WTC11 (cell line): ENCODE measurements at regions not wholly inside any gene's neighbourhood (a gene's known extent, or its start where the extent isn't known, plus 50 kb on each side); places are given as distances from the start of the nearest gene placed in this dataset.

Source experiments
- ATAC-seq: fragments of 200-7000 bp; cut with Tn5 transposase; 2 replicates; pipeline ENCODE4 v1.10.0; 2021; ENCODE audit warnings: mild to moderate bottlenecking, moderate library complexity
- CTCF ChIA-PET: fragments of 300-600 bp; sonication (Branson Sonifier 250); formaldehyde crosslinking; loops from one replicate; lab custom pipeline; 2021; ENCODE audit warnings: antibody characterized with exemption; lab: Charles Lee
- POLR2A ChIA-PET: fragments of 350-600 bp; sonication (Branson Sonifier 250); formaldehyde crosslinking; loops from one replicate; lab custom pipeline; 2021; ENCODE audit warnings: antibody characterized with exemption; lab: Charles Lee
- DNase-seq: peaks from one replicate; pipeline ENCODE4 v3.0.0; 2021; ENCODE audit warnings: low spot score
- H3K27ac Mint-ChIP-seq: 2 replicates; pipeline ENCODE4 v1.8.0; 2021; ENCODE audit warnings: mixed read lengths
- H3K27me3 Mint-ChIP-seq: 2 replicates; pipeline ENCODE4 v1.8.0; 2021; ENCODE audit warnings: low read depth, mild to moderate bottlenecking, moderate library complexity, mixed read lengths
- H3K36me3 Mint-ChIP-seq: 2 replicates; pipeline ENCODE4 v1.8.0; 2021; ENCODE audit warnings: mixed read lengths
- H3K4me1 Mint-ChIP-seq: 2 replicates; pipeline ENCODE4 v1.8.0; 2022; ENCODE audit warnings: mixed read lengths
- H3K4me3 Mint-ChIP-seq: 2 replicates; pipeline ENCODE4 v1.8.0; 2021; ENCODE audit warnings: mild to moderate bottlenecking, moderate library complexity, mixed read lengths
- H3K9me3 Mint-ChIP-seq: 2 replicates; pipeline ENCODE4 v1.8.0; 2021; ENCODE audit warnings: mixed read lengths
- ATF1 ChIP-seq: sonication (generic); formaldehyde crosslinking; IDR thresholded peaks from 2 replicates; pipeline ENCODE4 v1.8.1; 2023; ENCODE audit warnings: mild to moderate bottlenecking, moderate library complexity, missing genetic modification reagents
- CREB1 ChIP-seq: sonication (generic); formaldehyde crosslinking; IDR thresholded peaks from 2 replicates; pipeline ENCODE4 v1.8.0; 2023; ENCODE audit warnings: mild to moderate bottlenecking, missing genetic modification reagents
- ETV6 ChIP-seq: sonication (generic); formaldehyde crosslinking; IDR thresholded peaks from 2 replicates; pipeline ENCODE4 v1.8.1; 2022; ENCODE audit warnings: mild to moderate bottlenecking, missing genetic modification reagents
- GABPB1 ChIP-seq: sonication (generic); formaldehyde crosslinking; IDR thresholded peaks from 2 replicates; pipeline ENCODE4 v1.8.1; 2023; ENCODE audit warnings: mild to moderate bottlenecking, missing genetic modification reagents
- GRHL2 ChIP-seq: fragments of 250-450 bp; sonication (Bioruptor Pico); IDR thresholded peaks from 2 replicates; pipeline ENCODE4 v1.8.0; 2022; ENCODE audit warnings: mild to moderate bottlenecking, moderate library complexity; ENCODE audit not compliant: insufficient replicate concordance, severe bottlenecking
- IRF2 ChIP-seq: sonication (generic); formaldehyde crosslinking; IDR thresholded peaks from 2 replicates; pipeline ENCODE4 v1.8.0; 2022; ENCODE audit warnings: low read depth, missing genetic modification reagents, borderline replicate concordance
- JAZF1 ChIP-seq: fragments of 250-450 bp; sonication (Bioruptor Pico); IDR thresholded peaks from 2 replicates; pipeline ENCODE4 v1.9.0; 2021; ENCODE audit warnings: moderate library complexity, mild to moderate bottlenecking, inconsistent platforms
- KAT7 ChIP-seq: sonication (generic); formaldehyde crosslinking; IDR thresholded peaks from 2 replicates; pipeline ENCODE4 v1.8.1; 2023; ENCODE audit warnings: missing genetic modification reagents, mild to moderate bottlenecking, borderline replicate concordance
- MLX ChIP-seq: sonication (generic); formaldehyde crosslinking; IDR thresholded peaks from 2 replicates; pipeline ENCODE4 v1.8.1; 2023; ENCODE audit warnings: mild to moderate bottlenecking, missing genetic modification reagents, moderate library complexity
- MYBL2 ChIP-seq: sonication (generic); formaldehyde crosslinking; IDR thresholded peaks from 2 replicates; pipeline ENCODE4 v1.8.1; 2023; ENCODE audit warnings: mild to moderate bottlenecking, moderate library complexity, missing genetic modification reagents
- NR1H2 ChIP-seq: sonication (generic); formaldehyde crosslinking; IDR thresholded peaks from 2 replicates; pipeline ENCODE4 v1.9.0; 2021; ENCODE audit warnings: mild to moderate bottlenecking, moderate library complexity, missing genetic modification reagents
- NR2C2 ChIP-seq: sonication (generic); formaldehyde crosslinking; IDR thresholded peaks from 2 replicates; pipeline ENCODE4 v1.8.0; 2022; ENCODE audit warnings: mild to moderate bottlenecking, missing genetic modification reagents
- RORB ChIP-seq: fragments of 250-450 bp; sonication (Bioruptor Pico); IDR thresholded peaks from 2 replicates; pipeline ENCODE4 v1.9.0; 2021; ENCODE audit warnings: mild to moderate bottlenecking
- ZNF121 ChIP-seq: sonication (generic); formaldehyde crosslinking; IDR thresholded peaks from 2 replicates; pipeline ENCODE4 v1.8.0; 2023; ENCODE audit warnings: missing genetic modification reagents
- ZNF317 ChIP-seq: sonication (generic); formaldehyde crosslinking; IDR thresholded peaks from 2 replicates; pipeline ENCODE4 v1.8.1; 2023; ENCODE audit warnings: low read depth, mild to moderate bottlenecking, moderate library complexity, missing genetic modification reagents, borderline replicate concordance
- ZNF396 ChIP-seq: fragments of 250-450 bp; sonication (Bioruptor Pico); IDR thresholded peaks from 2 replicates; pipeline ENCODE4 v1.8.0; 2021; ENCODE audit warnings: mild to moderate bottlenecking, moderate library complexity, borderline replicate concordance
- ZNF423 ChIP-seq: fragments of 250-450 bp; sonication (Bioruptor Pico); IDR thresholded peaks from 2 replicates; pipeline ENCODE4 v2.1.2; 2022; ENCODE audit warnings: mild to moderate bottlenecking, moderate library complexity
- ZNF425 ChIP-seq: fragments of 250-450 bp; sonication (Bioruptor Pico); conservative IDR thresholded peaks from 2 replicates; pipeline ENCODE4 v1.9.0; 2021; ENCODE audit warnings: mild to moderate bottlenecking
- ZNF671 ChIP-seq: fragments of 250-450 bp; sonication (Bioruptor Pico); IDR thresholded peaks from 2 replicates; pipeline ENCODE4 v1.8.0; 2021; ENCODE audit warnings: mild to moderate bottlenecking
- TF ChIP-seq, protein P1 (sequence below): fragments of 250-450 bp; sonication (Bioruptor Pico); IDR thresholded peaks from 2 replicates; pipeline ENCODE4 v1.8.0; 2021; ENCODE audit warnings: mild to moderate bottlenecking
- TF ChIP-seq, protein P2 (sequence below): fragments of 250-450 bp; sonication (Bioruptor Pico); IDR thresholded peaks from 2 replicates; pipeline ENCODE4 v1.9.0; 2021; ENCODE audit warnings: mild to moderate bottlenecking
- TF ChIP-seq, protein P3 (sequence below): sonication (generic); formaldehyde crosslinking; IDR thresholded peaks from 2 replicates; pipeline ENCODE4 v1.8.1; 2022; ENCODE audit warnings: mild to moderate bottlenecking, missing genetic modification reagents, moderate library complexity, borderline replicate concordance
- TF ChIP-seq, protein P4 (sequence below): sonication (generic); formaldehyde crosslinking; IDR thresholded peaks from 2 replicates; pipeline ENCODE4 v1.8.1; 2022; ENCODE audit warnings: low read depth, mild to moderate bottlenecking, moderate library complexity, missing genetic modification reagents, borderline replicate concordance

- Mint-ChIP-seq H3K4me1 (peaks cover 6% of the 10 kb centered on the region), H3K9me3 (peaks cover 27% of the 10 kb centered on the region)
- POLR2A ChIA-PET, result no interaction called here
These were observed 125.6 kb upstream of the SPRY4 start for GRCh38 chr5:142450419-142450818.

DNA sequence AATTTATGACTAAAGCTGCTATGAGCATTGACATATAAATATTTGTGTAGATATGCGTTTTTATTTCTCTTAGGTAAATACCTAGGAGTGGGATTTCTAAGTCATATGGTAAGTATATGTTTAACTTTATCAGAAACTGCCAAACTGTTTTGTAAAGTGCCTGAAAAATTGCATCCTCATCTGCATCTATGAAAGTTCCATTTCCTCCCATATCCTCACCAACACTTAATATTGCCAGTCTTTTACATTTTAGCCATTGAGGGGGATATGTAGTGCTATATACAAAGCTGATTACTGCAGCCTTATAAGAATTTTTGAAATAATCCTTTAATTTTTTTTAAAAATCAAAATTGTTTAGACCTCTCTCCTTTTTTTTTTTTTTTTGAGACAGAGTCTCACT, 123.1 kb upstream of the SPRY4 start:
- ATAC-seq (no peak), DNase-seq (no peak)
- peaks cover 6% of the 10 kb centered on the region for H3K4me1 Mint-ChIP-seq
- ChIA-PET POLR2A (interaction anchor here (0.7 kb wide), 1 partner anchor 26 kb away, joined by 3 read pairs; no protein-coding TSS in a partner anchor), CTCF (no interaction called here)
- H3K36me3 Mint-ChIP-seq, result peaks cover 17% of the 10 kb centered on the region
- no peaks in the 10 kb centered on the region for H3K27me3 Mint-ChIP-seq
- peaks cover 27% of the 10 kb centered on the region for H3K9me3 Mint-ChIP-seq
- no peak for TF ChIP-seq ZNF671 (CRISPR knock-in tag)
- TF ChIP-seq, protein P1, sequence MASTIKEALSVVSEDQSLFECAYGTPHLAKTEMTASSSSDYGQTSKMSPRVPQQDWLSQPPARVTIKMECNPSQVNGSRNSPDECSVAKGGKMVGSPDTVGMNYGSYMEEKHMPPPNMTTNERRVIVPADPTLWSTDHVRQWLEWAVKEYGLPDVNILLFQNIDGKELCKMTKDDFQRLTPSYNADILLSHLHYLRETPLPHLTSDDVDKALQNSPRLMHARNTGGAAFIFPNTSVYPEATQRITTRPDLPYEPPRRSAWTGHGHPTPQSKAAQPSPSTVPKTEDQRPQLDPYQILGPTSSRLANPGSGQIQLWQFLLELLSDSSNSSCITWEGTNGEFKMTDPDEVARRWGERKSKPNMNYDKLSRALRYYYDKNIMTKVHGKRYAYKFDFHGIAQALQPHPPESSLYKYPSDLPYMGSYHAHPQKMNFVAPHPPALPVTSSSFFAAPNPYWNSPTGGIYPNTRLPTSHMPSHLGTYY (CRISPR knock-in tag), result no peak
- TF ChIP-seq NR1H2 (CRISPR knock-in tag), result no peak
- no peak for TF ChIP-seq CREB1 (CRISPR knock-in tag)
- TF ChIP-seq, protein P2, sequence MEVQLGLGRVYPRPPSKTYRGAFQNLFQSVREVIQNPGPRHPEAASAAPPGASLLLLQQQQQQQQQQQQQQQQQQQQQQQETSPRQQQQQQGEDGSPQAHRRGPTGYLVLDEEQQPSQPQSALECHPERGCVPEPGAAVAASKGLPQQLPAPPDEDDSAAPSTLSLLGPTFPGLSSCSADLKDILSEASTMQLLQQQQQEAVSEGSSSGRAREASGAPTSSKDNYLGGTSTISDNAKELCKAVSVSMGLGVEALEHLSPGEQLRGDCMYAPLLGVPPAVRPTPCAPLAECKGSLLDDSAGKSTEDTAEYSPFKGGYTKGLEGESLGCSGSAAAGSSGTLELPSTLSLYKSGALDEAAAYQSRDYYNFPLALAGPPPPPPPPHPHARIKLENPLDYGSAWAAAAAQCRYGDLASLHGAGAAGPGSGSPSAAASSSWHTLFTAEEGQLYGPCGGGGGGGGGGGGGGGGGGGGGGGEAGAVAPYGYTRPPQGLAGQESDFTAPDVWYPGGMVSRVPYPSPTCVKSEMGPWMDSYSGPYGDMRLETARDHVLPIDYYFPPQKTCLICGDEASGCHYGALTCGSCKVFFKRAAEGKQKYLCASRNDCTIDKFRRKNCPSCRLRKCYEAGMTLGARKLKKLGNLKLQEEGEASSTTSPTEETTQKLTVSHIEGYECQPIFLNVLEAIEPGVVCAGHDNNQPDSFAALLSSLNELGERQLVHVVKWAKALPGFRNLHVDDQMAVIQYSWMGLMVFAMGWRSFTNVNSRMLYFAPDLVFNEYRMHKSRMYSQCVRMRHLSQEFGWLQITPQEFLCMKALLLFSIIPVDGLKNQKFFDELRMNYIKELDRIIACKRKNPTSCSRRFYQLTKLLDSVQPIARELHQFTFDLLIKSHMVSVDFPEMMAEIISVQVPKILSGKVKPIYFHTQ (CRISPR knock-in tag), result no peak
- H3K4me3 Mint-ChIP-seq, result no peak overlapping the region
- no peak overlapping the region for H3K27ac Mint-ChIP-seq

More at GRCh38 chr5:142450419-142450818, 125.6 kb upstream of the SPRY4 start:
- CTCF ChIA-PET, result no interaction called here
- peaks cover 17% of the 10 kb centered on the region for H3K36me3 Mint-ChIP-seq
- H3K4me3 Mint-ChIP-seq, result no peak overlapping the region
- no peak overlapping the region for H3K27ac Mint-ChIP-seq
- peak; percentile 75; the same call in 1 of the 2 replicates for TF ChIP-seq ZNF317 (CRISPR knock-in tag)
- TF ChIP-seq, protein P3, sequence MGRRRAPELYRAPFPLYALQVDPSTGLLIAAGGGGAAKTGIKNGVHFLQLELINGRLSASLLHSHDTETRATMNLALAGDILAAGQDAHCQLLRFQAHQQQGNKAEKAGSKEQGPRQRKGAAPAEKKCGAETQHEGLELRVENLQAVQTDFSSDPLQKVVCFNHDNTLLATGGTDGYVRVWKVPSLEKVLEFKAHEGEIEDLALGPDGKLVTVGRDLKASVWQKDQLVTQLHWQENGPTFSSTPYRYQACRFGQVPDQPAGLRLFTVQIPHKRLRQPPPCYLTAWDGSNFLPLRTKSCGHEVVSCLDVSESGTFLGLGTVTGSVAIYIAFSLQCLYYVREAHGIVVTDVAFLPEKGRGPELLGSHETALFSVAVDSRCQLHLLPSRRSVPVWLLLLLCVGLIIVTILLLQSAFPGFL, result no peak
- no peak for TF ChIP-seq ZNF423 (CRISPR knock-in tag)
- TF ChIP-seq MYBL2 (CRISPR knock-in tag), result no peak
- TF ChIP-seq MLX (CRISPR knock-in tag), result no peak
- TF ChIP-seq RORB (CRISPR knock-in tag), result no peak
- TF ChIP-seq JAZF1, result no peak
- no peak for TF ChIP-seq ETV6 (CRISPR knock-in tag)
- no peaks in the 10 kb centered on the region for H3K27me3 Mint-ChIP-seq
- DNase-seq (no peak), ATAC-seq (no peak)

- ChIA-PET POLR2A (no interaction called here), CTCF (no interaction called here)
- Mint-ChIP-seq H3K9me3 (peaks cover 25% of the 10 kb centered on the region), H3K4me3 (no peak overlapping the region), H3K27ac (no peak overlapping the region), H3K36me3 (peaks cover 17% of the 10 kb centered on the region), H3K27me3 (no peaks in the 10 kb centered on the region), H3K4me1 (peaks cover 8% of the 10 kb centered on the region)
- ATAC-seq, result no peak
- no peak for DNase-seq
- TF ChIP-seq, protein P1 (CRISPR knock-in tag), result no peak
- TF ChIP-seq, protein P4, sequence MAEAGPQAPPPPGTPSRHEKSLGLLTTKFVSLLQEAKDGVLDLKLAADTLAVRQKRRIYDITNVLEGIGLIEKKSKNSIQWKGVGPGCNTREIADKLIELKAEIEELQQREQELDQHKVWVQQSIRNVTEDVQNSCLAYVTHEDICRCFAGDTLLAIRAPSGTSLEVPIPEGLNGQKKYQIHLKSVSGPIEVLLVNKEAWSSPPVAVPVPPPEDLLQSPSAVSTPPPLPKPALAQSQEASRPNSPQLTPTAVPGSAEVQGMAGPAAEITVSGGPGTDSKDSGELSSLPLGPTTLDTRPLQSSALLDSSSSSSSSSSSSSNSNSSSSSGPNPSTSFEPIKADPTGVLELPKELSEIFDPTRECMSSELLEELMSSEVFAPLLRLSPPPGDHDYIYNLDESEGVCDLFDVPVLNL (CRISPR knock-in tag), result no peak
- TF ChIP-seq GABPB1 (CRISPR knock-in tag) (no peak), KAT7 (CRISPR knock-in tag) (no peak), RORB (CRISPR knock-in tag) (no peak), ZNF121 (CRISPR knock-in tag) (no peak), GRHL2 (CRISPR knock-in tag) (no peak), IRF2 (CRISPR knock-in tag) (no peak), ZNF396 (CRISPR knock-in tag) (no peak), ZNF425 (CRISPR knock-in tag) (no peak), NR2C2 (no peak), ATF1 (CRISPR knock-in tag) (no peak)
These were observed 122.1 kb upstream of the SPRY4 start for GRCh38 chr5:142446960-142447279.
